SK-N-SH (cell line): ENCODE measurements at regions not wholly inside any gene's neighbourhood (a gene's known extent, or its start where the extent isn't known, plus 50 kb on each side); places are given as distances from the start of the nearest gene placed in this dataset.

Experiments
- CHD2 ChIP-seq: fragments of 150-350 bp; IDR thresholded peaks from 2 replicates; pipeline ENCODE4 v1.6.1; 2018; ENCODE audit warnings: low read length; ENCODE audit not compliant: partially characterized antibody
- CTCF ChIP-seq: fragments of 200-600 bp; sonication (generic); IDR thresholded peaks from 2 replicates; pipeline ENCODE4 v1.6.1; 2017; ENCODE audit warnings: antibody characterized with exemption, mild to moderate bottlenecking, moderate library complexity
- EP300 ChIP-seq, 2 experiments: IDR thresholded peaks; 2 replicates each; pipeline versions ENCODE4 v1.4.0 to v1.6.1; 2012; ENCODE audit warnings: borderline replicate concordance in 1 of 2, low read depth in 1 of 2, low read length in 1 of 2
- EZH2phosphoT487 ChIP-seq: fragments of 200-600 bp; sonication (generic); IDR thresholded peaks from 2 replicates; pipeline ENCODE4 v1.6.1; 2017; ENCODE audit warnings: low read depth, mixed run types, mild to moderate bottlenecking, antibody characterized with exemption, moderate library complexity, borderline replicate concordance
- FOSL2 ChIP-seq: IDR thresholded peaks from 2 replicates; pipeline ENCODE4 v1.4.0; 2012; ENCODE audit warnings: low read depth, mild to moderate bottlenecking, moderate library complexity, borderline replicate concordance
- MAX ChIP-seq: IDR thresholded peaks from 2 replicates; pipeline ENCODE4 v1.4.0; 2012; ENCODE audit warnings: low read depth
- MXI1 ChIP-seq: IDR thresholded peaks from 2 replicates; pipeline ENCODE4 v1.6.1; 2012; ENCODE audit warnings: mild to moderate bottlenecking, low read depth, low read length, improper control_type of control experiment
- RAD21 ChIP-seq: IDR thresholded peaks from 2 replicates; pipeline ENCODE4 v1.6.1; 2012; ENCODE audit warnings: mild to moderate bottlenecking, low read length
- REST ChIP-seq: IDR thresholded peaks from 2 replicates; pipeline ENCODE4 v1.6.1; 2012; ENCODE audit warnings: mild to moderate bottlenecking, low read depth, low read length, moderate library complexity
- SIN3A ChIP-seq: IDR thresholded peaks from 2 replicates; pipeline ENCODE4 v1.6.1; 2012; ENCODE audit warnings: low read depth, mild to moderate bottlenecking, low read length, moderate library complexity, borderline replicate concordance
- TAF1 ChIP-seq: IDR thresholded peaks from 2 replicates; pipeline ENCODE4 v1.6.1; 2012; ENCODE audit warnings: low read depth, mild to moderate bottlenecking, low read length, moderate library complexity, borderline replicate concordance
- USF1 ChIP-seq: IDR thresholded peaks from 2 replicates; pipeline ENCODE4 v1.4.0; 2012; ENCODE audit warnings: low read depth, borderline replicate concordance
- USF2 ChIP-seq: fragments of 150-350 bp; IDR thresholded peaks from 2 replicates; pipeline ENCODE4 v1.6.1; 2017; ENCODE audit warnings: antibody characterized with exemption, low read length, low read depth, borderline replicate concordance
- YY1 ChIP-seq: IDR thresholded peaks from 2 replicates; pipeline ENCODE4 v1.4.0; 2012; ENCODE audit warnings: low read depth, mild to moderate bottlenecking

DNA sequence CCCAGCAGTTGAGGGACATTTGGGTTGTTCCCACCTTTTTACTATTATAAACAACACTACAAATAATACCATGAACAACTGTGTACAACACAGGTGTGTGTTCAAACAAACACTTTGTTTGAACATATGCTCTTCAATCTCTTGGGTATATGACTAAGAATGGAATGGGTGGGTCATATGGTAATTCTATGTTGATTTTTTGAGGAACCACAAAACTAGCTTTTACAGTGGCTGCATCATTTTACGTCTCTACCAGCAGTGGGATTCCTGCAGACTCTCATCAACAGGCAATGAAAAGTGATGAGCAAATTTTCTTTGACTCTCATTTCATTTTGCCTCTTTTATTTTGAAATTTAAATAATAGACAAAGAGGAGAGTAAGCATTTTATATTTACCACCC lies 116.9 kb upstream of the KLF14 start:
- TF ChIP-seq RAD21: no peak
- TF ChIP-seq MAX: no peak
- no peak for TF ChIP-seq FOSL2
- no peak for TF ChIP-seq MXI1
- no peak for TF ChIP-seq CTCF
- TF ChIP-seq USF2: no peak
- no peak for TF ChIP-seq YY1
- TF ChIP-seq REST: no peak
- TF ChIP-seq EP300 (IDR thresholded peaks at IDR 0.05; ENCODE audit: borderline replicate concordance in 1 of 2, low read depth in 1 of 2, low read length in 1 of 2): no peak
- TF ChIP-seq SIN3A: no peak
- no peak for TF ChIP-seq CHD2
- TF ChIP-seq EZH2phosphoT487: no peak
- TF ChIP-seq TAF1: no peak
- no peak for TF ChIP-seq USF1
